C4-2B (cell line): ENCODE measurements at regions not wholly inside any gene's neighbourhood (a gene's known extent, or its start where the extent isn't known, plus 50 kb on each side); places are given as distances from the start of the nearest gene placed in this dataset.

Source experiments
- H3K27ac ChIP-seq: fragments of 450-650 bp; 2 replicates; pipeline ENCODE4 v1.5.1; 2017
- ZFX ChIP-seq: fragments of 450-650 bp; IDR thresholded peaks from 2 replicates; pipeline ENCODE4 v1.6.1; 2017
- TF ChIP-seq, protein P1 (sequence below): fragments of 450-650 bp; conservative IDR thresholded peaks from 2 replicates; pipeline ENCODE4 v1.5.1; 2017; ENCODE audit warnings: mild to moderate bottlenecking

DNA sequence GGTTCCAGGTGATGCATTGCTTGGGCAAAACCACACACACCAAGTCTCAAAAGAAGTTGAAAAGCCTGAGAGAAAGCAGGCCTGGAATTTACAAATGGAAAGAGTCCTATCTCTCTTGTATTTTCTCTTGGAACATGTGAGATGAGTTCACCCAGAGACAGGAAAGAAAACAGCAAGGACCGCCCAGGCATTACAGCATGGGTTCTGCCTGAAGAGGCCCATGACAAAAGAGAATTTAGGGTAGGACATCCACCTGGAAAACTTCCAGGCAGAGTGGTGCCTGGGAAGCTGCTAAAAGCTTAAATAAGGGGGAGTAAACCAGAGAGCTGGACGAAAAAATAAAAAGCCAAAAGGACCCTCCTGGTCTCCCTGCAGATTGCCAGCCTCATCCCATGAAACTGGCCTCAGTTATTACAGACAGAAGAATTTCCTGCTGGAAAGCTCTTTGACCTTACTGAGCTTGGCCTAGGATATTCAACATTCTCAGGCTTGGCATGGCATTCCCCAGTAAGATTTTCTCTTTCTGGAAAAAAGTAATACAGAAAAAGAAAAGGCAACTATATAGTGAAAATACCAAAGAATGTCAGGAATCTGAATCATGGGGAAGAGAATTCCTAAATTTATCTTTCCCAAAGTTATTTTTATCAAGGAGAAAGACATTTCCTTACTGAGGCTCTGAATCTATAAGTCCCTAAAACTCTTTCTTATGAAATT is 121.3 kb upstream of the NUDT4 start:
- TF ChIP-seq, protein P1, sequence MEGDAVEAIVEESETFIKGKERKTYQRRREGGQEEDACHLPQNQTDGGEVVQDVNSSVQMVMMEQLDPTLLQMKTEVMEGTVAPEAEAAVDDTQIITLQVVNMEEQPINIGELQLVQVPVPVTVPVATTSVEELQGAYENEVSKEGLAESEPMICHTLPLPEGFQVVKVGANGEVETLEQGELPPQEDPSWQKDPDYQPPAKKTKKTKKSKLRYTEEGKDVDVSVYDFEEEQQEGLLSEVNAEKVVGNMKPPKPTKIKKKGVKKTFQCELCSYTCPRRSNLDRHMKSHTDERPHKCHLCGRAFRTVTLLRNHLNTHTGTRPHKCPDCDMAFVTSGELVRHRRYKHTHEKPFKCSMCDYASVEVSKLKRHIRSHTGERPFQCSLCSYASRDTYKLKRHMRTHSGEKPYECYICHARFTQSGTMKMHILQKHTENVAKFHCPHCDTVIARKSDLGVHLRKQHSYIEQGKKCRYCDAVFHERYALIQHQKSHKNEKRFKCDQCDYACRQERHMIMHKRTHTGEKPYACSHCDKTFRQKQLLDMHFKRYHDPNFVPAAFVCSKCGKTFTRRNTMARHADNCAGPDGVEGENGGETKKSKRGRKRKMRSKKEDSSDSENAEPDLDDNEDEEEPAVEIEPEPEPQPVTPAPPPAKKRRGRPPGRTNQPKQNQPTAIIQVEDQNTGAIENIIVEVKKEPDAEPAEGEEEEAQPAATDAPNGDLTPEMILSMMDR, result no peak
- TF ChIP-seq ZFX, result no peak
- no peak overlapping the region for H3K27ac ChIP-seq

DNA sequence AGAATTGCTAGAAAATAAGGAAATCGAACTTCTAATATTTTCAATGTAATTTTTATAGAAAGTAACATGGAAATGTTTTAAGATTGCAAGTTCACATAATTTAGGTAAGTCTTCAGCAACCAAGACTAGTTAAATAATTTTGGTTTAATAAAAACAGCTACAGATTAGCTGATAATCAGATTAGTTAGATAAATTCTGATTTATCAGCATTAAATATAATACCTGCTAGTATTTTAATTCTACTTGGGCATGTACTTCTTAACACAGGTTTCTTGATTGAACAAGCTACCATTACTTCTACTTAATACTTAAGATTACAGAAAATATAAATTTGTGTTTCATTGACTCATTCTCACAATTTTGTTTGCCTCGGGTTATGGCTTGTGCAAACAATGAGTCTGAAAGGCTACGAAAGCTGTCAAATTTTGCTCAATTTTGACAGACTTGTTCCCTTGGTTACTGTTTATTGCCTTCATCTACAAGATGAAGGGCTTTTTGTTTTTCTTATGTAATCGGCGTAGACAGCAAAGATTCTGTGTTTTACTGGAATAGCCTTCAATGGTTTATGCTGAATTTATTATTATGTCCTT is 116.1 kb upstream of the NUDT4 start:
- H3K27ac ChIP-seq, result no peak overlapping the region
- TF ChIP-seq, protein P1, result no peak
- TF ChIP-seq ZFX, result no peak

- TF ChIP-seq ZFX, result no peak
- TF ChIP-seq, protein P1, result no peak
- no peak overlapping the region for H3K27ac ChIP-seq
Observed at GRCh38 chr12:93272997-93273396, 104.7 kb upstream of the NUDT4 start.

DNA sequence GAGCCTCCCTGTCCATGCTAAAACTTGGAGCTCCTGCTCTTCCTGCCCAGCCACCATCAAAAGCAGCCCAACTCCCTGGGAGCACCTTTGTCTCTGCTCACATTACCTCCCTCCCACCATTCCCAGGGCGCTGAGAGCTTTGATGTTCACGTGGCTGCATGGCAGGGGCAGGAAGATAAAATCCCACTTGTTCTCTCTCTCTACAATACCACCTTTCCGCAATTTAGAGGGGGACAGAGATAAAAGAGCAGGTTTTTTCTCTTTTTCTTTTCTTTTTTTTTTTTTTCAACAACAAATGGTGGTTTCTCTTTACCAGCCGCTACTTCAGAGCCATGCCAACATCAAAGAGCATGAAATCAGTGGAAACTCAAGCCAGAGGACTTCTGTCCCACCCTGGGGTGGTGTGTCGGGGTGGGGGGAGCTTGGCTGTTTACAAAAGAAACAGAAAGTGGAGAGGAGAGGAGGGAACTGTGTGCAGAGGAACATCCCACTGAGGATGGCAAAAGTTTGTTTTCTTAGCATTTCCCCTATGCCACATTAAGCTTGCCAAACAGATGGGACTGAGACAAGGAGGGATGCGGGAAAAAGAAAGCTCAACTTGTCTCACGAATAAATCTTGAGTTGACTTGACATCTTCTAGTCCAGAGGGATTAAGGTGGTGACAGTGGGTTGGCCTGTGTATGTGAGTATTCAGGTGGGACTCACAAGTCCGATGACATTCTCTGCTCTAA is 103.7 kb upstream of the NUDT4 start:
- no peak for TF ChIP-seq ZFX
- TF ChIP-seq, protein P1, result no peak
- no peak overlapping the region for H3K27ac ChIP-seq

GRCh38 chr12:93274937-93275336 is 102.8 kb upstream of the NUDT4 start:
- TF ChIP-seq, protein P1, result no peak
- no peak for TF ChIP-seq ZFX
- H3K27ac ChIP-seq, result no peak overlapping the region

DNA sequence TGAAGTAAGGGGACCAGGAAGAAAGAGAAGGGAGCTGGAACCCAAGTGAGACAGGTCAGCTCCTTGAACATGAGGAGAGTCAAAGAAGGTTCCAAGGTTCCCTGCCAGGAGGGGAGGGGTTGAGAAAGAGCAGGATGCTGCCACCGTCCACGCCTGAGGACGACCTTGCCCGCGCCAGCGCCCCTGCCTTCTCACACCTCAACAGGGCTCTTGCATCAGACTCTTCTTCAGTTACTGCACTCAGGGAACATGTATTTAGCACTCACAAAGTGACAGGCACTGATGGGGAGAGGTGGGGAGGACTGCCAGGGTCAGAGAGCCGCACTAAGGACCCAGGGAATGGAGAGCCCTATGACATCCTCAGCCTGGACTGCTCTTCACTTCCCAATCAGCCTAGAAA is 102.1 kb upstream of the NUDT4 start:
- TF ChIP-seq, protein P1, result no peak
- H3K27ac ChIP-seq, result no peak overlapping the region
